ENCODE measurements at regions not wholly inside any gene's neighbourhood (a gene's known extent, or its start where the extent isn't known, plus 50 kb on each side); places are given as distances from the start of the nearest gene placed in this dataset.

DNA sequence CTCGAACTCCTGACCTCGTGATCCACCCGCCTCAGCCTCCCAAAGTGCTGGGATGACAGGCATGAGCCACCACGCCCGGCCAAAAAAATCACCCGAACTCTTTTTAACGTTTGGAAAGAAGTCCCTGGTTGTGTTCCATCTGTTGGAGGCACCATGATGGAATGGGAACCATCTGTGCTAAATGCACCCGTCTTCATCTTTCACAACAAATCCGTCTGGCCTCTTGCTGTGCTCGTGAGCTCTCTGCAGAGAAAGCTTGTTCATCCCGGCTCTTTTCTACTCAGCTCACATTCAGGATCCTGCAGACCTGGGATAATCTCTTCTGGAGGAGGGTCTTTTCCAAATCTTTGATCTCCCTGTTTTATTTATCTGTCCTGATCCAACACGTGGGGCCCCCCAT, 188.8 kb downstream of the CRLF2 start:
- TF ChIP-seq POLR2AphosphoS5 (IDR thresholded peaks at IDR 0.05; ENCODE audit: low read depth), result no peak
- TF ChIP-seq, protein P1, sequence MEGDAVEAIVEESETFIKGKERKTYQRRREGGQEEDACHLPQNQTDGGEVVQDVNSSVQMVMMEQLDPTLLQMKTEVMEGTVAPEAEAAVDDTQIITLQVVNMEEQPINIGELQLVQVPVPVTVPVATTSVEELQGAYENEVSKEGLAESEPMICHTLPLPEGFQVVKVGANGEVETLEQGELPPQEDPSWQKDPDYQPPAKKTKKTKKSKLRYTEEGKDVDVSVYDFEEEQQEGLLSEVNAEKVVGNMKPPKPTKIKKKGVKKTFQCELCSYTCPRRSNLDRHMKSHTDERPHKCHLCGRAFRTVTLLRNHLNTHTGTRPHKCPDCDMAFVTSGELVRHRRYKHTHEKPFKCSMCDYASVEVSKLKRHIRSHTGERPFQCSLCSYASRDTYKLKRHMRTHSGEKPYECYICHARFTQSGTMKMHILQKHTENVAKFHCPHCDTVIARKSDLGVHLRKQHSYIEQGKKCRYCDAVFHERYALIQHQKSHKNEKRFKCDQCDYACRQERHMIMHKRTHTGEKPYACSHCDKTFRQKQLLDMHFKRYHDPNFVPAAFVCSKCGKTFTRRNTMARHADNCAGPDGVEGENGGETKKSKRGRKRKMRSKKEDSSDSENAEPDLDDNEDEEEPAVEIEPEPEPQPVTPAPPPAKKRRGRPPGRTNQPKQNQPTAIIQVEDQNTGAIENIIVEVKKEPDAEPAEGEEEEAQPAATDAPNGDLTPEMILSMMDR (conservative IDR thresholded peaks at IDR 0.05; ENCODE audit: low read depth in 2 of 2), result no peak
- no peak for TF ChIP-seq EZH2phosphoT487 (IDR thresholded peaks at IDR 0.05; ENCODE audit: unreplicated experiment)
- no peak for TF ChIP-seq EZH2 (IDR thresholded peaks at IDR 0.05; ENCODE audit: low read depth, unreplicated experiment)
- TF ChIP-seq, protein P2, sequence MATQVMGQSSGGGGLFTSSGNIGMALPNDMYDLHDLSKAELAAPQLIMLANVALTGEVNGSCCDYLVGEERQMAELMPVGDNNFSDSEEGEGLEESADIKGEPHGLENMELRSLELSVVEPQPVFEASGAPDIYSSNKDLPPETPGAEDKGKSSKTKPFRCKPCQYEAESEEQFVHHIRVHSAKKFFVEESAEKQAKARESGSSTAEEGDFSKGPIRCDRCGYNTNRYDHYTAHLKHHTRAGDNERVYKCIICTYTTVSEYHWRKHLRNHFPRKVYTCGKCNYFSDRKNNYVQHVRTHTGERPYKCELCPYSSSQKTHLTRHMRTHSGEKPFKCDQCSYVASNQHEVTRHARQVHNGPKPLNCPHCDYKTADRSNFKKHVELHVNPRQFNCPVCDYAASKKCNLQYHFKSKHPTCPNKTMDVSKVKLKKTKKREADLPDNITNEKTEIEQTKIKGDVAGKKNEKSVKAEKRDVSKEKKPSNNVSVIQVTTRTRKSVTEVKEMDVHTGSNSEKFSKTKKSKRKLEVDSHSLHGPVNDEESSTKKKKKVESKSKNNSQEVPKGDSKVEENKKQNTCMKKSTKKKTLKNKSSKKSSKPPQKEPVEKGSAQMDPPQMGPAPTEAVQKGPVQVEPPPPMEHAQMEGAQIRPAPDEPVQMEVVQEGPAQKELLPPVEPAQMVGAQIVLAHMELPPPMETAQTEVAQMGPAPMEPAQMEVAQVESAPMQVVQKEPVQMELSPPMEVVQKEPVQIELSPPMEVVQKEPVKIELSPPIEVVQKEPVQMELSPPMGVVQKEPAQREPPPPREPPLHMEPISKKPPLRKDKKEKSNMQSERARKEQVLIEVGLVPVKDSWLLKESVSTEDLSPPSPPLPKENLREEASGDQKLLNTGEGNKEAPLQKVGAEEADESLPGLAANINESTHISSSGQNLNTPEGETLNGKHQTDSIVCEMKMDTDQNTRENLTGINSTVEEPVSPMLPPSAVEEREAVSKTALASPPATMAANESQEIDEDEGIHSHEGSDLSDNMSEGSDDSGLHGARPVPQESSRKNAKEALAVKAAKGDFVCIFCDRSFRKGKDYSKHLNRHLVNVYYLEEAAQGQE (IDR thresholded peaks at IDR 0.05; ENCODE audit: unreplicated experiment), result no peak
- TF ChIP-seq CREB1 (CRISPR knock-in tag; IDR thresholded peaks at IDR 0.05; ENCODE audit: low read depth), result no peak
- TF ChIP-seq JUNB (IDR thresholded peaks at IDR 0.05; ENCODE audit: unreplicated experiment), result no peak
- no peak for TF ChIP-seq ZNF114 (CRISPR knock-in tag; IDR thresholded peaks at IDR 0.05)

Measured in GM23338 (cell line).